Fibroblast of lung (primary cell): ENCODE measurements at regions not wholly inside any gene's neighbourhood (a gene's known extent, or its start where the extent isn't known, plus 50 kb on each side); places are given as distances from the start of the nearest gene placed in this dataset.

Experiments
- CTCF ChIP-seq, 2 donors: IDR thresholded peaks in 1 of 2; conservative IDR thresholded peaks in 1 of 2; 1 replicate in 1 of 2; 2 replicates in 1 of 2; pipeline ENCODE4 v1.5.1; 2011 to 2012; ENCODE audit warnings: low read length in 2 of 2, control low read depth in 1 of 2, inconsistent platforms in 1 of 2, low read depth in 1 of 2, mild to moderate bottlenecking in 1 of 2
- EZH2 ChIP-seq: IDR thresholded peaks from 2 replicates; pipeline ENCODE4 v1.5.1; 2012; ENCODE audit warnings: low read length, control low read depth, mild to moderate bottlenecking; ENCODE audit errors: missing control alignments

DNA sequence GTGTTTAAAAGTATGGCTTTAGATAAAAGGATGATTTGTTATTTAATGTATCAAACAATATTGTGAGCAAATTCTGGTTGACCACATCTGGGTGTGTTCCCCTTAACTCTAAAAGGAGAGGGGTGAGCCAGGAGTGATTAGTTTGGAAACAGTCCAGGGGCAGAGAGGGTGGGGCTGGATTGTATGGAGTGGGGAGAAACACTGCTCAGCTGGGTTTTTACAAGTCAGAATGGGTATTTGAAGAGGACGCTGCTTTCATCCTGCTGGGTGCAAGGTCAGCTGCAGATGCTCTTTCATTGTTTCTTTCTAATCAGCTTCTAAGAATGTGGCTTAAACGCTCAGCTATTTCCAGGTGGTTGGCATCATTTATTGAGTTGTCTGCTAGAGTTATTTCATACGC is 82.8 kb upstream of the LIMCH1 start:
- TF ChIP-seq CTCF (conservative IDR thresholded peaks at IDR 0.05 in 1 of 2, IDR thresholded peaks at IDR 0.05 in 1 of 2; ENCODE audit: low read depth in 1 of 2, low read length in 2 of 2) (no peak), EZH2 (no peak)
